ENCODE measurements at regions not wholly inside any gene's neighbourhood (a gene's known extent, or its start where the extent isn't known, plus 50 kb on each side); places are given as distances from the start of the nearest gene placed in this dataset.

DNA sequence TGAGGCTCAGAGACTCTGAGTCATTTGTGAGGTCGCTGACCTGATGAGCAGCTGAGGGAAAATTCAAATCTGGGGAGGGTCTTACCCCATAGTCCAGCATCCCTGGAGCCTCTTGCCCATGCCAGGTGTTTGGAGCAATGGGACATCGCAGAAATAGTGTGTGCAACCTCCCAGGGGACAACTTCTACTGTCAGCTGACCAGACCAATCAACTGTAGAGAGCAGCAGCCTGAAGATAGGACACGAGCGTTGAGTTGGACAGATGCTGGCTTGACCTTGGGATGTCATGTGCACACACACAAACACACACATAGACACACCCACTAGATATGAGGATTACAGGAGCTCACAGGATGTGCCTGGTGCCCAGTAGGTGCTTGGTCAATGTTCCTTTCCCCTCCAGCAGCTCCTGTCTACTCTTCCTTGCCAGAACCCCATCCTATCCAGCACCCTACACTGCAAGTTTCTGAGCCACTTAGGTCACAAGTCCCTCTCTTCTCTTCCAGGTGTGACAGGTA, 59.1 kb upstream of the MPEG1 start:
- Mint-ChIP-seq H3K27me3 (no peaks in the 10 kb centered on the region), H3K4me3 (no peak overlapping the region), H3K9me3 (peaks cover 3% of the 10 kb centered on the region), H3K36me3 (ENCODE audit: low read depth) (no peaks in the 10 kb centered on the region), H3K27ac (no peak overlapping the region), H3K4me1 (peaks cover 40% of the 10 kb centered on the region)
- ChIA-PET POLR2A (no interaction called here), CTCF (interaction anchor here (1.4 kb wide), 1 partner anchor 165 kb away, joined by 3 read pairs; the partner anchor contains the start of gene FAM111B)
- DNase-seq = no peak

- peaks cover 40% of the 10 kb centered on the region for H3K4me1 Mint-ChIP-seq
- H3K9me3 Mint-ChIP-seq = peaks cover 3% of the 10 kb centered on the region
- no peak for DNase-seq
- POLR2A ChIA-PET = no interaction called here
- CTCF ChIA-PET = interaction anchor here (1.4 kb wide), 1 partner anchor 165 kb away, joined by 3 read pairs; the partner anchor contains the start of gene FAM111B
- H3K36me3 Mint-ChIP-seq (ENCODE audit: low read depth) = no peaks in the 10 kb centered on the region
- H3K4me3 Mint-ChIP-seq = no peak overlapping the region
- H3K27me3 Mint-ChIP-seq = no peaks in the 10 kb centered on the region
- H3K27ac Mint-ChIP-seq = no peak overlapping the region
Observed at GRCh38 chr11:59271247-59271755, 58.6 kb upstream of the MPEG1 start.

- no peaks in the 10 kb centered on the region for H3K27me3 Mint-ChIP-seq
- H3K36me3 Mint-ChIP-seq (ENCODE audit: low read depth) = no peaks in the 10 kb centered on the region
- no peak overlapping the region for H3K4me3 Mint-ChIP-seq
- ChIA-PET POLR2A (no interaction called here), CTCF (no interaction called here)
- no peak for DNase-seq
- H3K27ac Mint-ChIP-seq = peak overlapping the region; percentile 36
- no peaks in the 10 kb centered on the region for H3K9me3 Mint-ChIP-seq
- H3K4me1 Mint-ChIP-seq = peaks cover 25% of the 10 kb centered on the region
Observed at GRCh38 chr11:59267736-59268475, 55.2 kb upstream of the MPEG1 start.

- Mint-ChIP-seq H3K27me3 (no peaks in the 10 kb centered on the region), H3K36me3 (ENCODE audit: low read depth) (no peaks in the 10 kb centered on the region), H3K4me1 (peaks cover 18% of the 10 kb centered on the region), H3K27ac (no peak overlapping the region), H3K4me3 (no peak overlapping the region), H3K9me3 (no peaks in the 10 kb centered on the region)
- DNase-seq = no peak
- POLR2A ChIA-PET = no interaction called here
- CTCF ChIA-PET = interaction anchor here (0.9 kb wide), 1 partner anchor 77 kb away, joined by 3 read pairs; no protein-coding TSS in a partner anchor
Observed at GRCh38 chr11:59267196-59267595, 54.5 kb upstream of the MPEG1 start.

DNA sequence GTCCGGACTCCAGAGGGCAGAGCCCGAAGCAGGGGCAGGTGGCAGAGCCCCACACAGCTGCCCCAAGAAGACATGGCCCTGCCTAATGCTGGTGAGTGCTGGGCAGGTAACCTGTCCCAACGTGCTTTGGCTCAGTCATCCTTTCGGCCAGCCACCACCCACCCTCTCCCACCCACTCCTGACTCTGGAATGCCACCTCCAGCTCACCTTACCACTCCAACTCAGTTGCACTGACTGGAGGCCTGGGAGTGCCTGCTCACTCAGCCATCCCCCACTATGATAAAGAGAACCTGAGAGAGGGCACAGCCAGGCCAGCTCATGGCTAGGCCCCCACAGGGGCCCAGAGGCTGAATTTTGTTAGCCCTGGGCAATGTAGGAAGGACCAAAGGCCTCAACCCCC, 53.8 kb upstream of the MPEG1 start:
- POLR2A ChIA-PET = no interaction called here
- H3K27me3 Mint-ChIP-seq = no peaks in the 10 kb centered on the region
- H3K9me3 Mint-ChIP-seq = no peaks in the 10 kb centered on the region
- no peak overlapping the region for H3K27ac Mint-ChIP-seq
- H3K4me1 Mint-ChIP-seq = peaks cover 16% of the 10 kb centered on the region
- no peaks in the 10 kb centered on the region for H3K36me3 Mint-ChIP-seq (ENCODE audit: low read depth)
- no peak for DNase-seq
- CTCF ChIA-PET = interaction anchor here (0.6 to 0.9 kb wide), 3 partner anchors 33 to 580 kb away, joined by 3 to 4 read pairs (median 3); no protein-coding TSS in a partner anchor
- no peak overlapping the region for H3K4me3 Mint-ChIP-seq

DNA sequence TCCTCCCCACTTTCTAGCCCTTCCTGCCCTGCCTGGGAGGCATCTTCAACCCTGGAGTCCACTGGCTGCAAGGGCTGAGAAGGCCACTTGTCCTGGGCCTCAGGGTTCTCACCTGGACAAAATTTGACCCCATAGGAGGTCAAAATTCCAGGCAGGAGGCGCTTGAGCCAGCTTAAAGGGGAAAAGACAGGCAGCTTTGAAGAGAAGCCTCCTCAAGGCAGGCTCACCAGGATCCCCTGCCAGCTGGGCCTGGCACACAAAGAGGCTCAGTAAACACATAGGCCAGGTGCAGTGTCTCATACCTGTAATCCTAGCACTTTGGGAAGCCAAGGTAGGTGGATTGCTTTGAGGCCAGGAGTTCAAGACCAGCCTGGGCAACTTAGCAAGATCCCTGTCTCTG, 53.0 kb upstream of the MPEG1 start:
- CTCF ChIA-PET = interaction anchor here (1.0 to 1.8 kb wide), 2 partner anchors 19 to 94 kb away, joined by 6 to 7 read pairs; partner anchors contain the start of gene DTX4
- Mint-ChIP-seq H3K4me1 (peaks cover 8% of the 10 kb centered on the region), H3K4me3 (no peak overlapping the region), H3K36me3 (ENCODE audit: low read depth) (no peaks in the 10 kb centered on the region), H3K27me3 (no peaks in the 10 kb centered on the region), H3K27ac (no peak overlapping the region), H3K9me3 (no peaks in the 10 kb centered on the region)
- POLR2A ChIA-PET = no interaction called here
- no peak for DNase-seq

DNA sequence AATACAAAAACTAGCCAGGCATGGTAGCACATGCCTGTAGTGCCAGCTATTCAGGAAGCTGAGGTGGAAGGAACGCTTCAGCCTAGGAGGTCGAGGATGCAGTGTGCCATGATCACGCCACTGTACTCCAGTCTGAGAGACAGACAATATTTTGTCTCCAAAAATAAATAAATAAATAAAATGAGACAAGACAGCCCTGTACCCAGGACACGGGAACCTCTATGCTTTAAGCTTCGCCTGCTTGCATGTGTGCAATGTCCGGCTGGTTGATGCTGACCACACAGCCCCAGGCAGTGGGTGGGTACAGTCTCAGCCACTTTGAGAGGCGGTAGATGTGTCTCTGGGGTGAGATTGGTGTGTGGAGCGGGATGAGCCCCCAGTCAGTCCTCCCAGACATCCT, 52.0 kb upstream of the MPEG1 start:
- CTCF ChIA-PET = interaction anchor here (1.0 to 1.8 kb wide), 2 partner anchors 18 to 93 kb away, joined by 6 to 7 read pairs; partner anchors contain the start of gene DTX4
- H3K36me3 Mint-ChIP-seq (ENCODE audit: low read depth) = no peaks in the 10 kb centered on the region
- H3K4me1 Mint-ChIP-seq = no peaks in the 10 kb centered on the region
- POLR2A ChIA-PET = no interaction called here
- no peaks in the 10 kb centered on the region for H3K27me3 Mint-ChIP-seq
- DNase-seq = no peak
- no peak overlapping the region for H3K27ac Mint-ChIP-seq
- H3K4me3 Mint-ChIP-seq = no peak overlapping the region
- H3K9me3 Mint-ChIP-seq = no peaks in the 10 kb centered on the region

GRCh38 chr11:59263225-59263894, 50.6 kb upstream of the MPEG1 start:
- no peaks in the 10 kb centered on the region for H3K36me3 Mint-ChIP-seq (ENCODE audit: low read depth)
- CTCF ChIA-PET = interaction anchor here (0.6 kb wide), 1 partner anchor 87 kb away, joined by 4 read pairs; no protein-coding TSS in a partner anchor
- no peak overlapping the region for H3K4me3 Mint-ChIP-seq
- H3K27me3 Mint-ChIP-seq = no peaks in the 10 kb centered on the region
- no peaks in the 10 kb centered on the region for H3K9me3 Mint-ChIP-seq
- H3K4me1 Mint-ChIP-seq = no peaks in the 10 kb centered on the region
- peak; percentile 41 for DNase-seq
- H3K27ac Mint-ChIP-seq = no peak overlapping the region
- POLR2A ChIA-PET = no interaction called here

All from activated CD4-positive, alpha-beta T cell treated with anti-CD3 and anti-CD28 coated beads, Interleukin-2, amount 10 ng/mL, durations not matched to agents 7 days and 5 days (primary cell).